Skeletal muscle tissue (tissue), 3 donors: ENCODE measurements at regions not wholly inside any gene's neighbourhood (a gene's known extent, or its start where the extent isn't known, plus 50 kb on each side); places are given as distances from the start of the nearest gene placed in this dataset.

Source experiments
- H3K27ac ChIP-seq: one replicate; pipeline ENCODE4 v1.7.0; 2013; ENCODE audit warnings: mild to moderate bottlenecking, low read depth, low read length, inconsistent platforms
- H3K27me3 ChIP-seq, 3 donors: one replicate each; pipeline ENCODE4 v1.7.0; 2013; ENCODE audit warnings: low read length in 3 of 3; ENCODE audit not compliant: control insufficient read depth in 3 of 3, insufficient read depth in 3 of 3
- H3K36me3 ChIP-seq, 3 donors: one replicate each; pipeline ENCODE4 v1.7.0; 2013; ENCODE audit warnings: low read length in 3 of 3; ENCODE audit not compliant: control insufficient read depth in 3 of 3, insufficient read depth in 3 of 3
- H3K4me1 ChIP-seq, 3 donors: one replicate each; pipeline ENCODE4 v1.7.0; 2013; ENCODE audit warnings: low read length in 3 of 3, mild to moderate bottlenecking in 3 of 3; ENCODE audit not compliant: control insufficient read depth in 3 of 3, insufficient read depth in 3 of 3
- H3K4me3 ChIP-seq, 3 donors: one replicate each; pipeline ENCODE4 v1.7.0; 2013; ENCODE audit warnings: low read length in 3 of 3
- H3K9ac ChIP-seq, 3 donors: one replicate each; pipeline ENCODE4 v1.7.0; 2013; ENCODE audit warnings: low read length in 3 of 3, mild to moderate bottlenecking in 3 of 3, moderate library complexity in 2 of 3, low read depth in 1 of 3
- H3K9me3 ChIP-seq, 3 donors: one replicate each; pipeline ENCODE4 v1.7.0; 2013; ENCODE audit warnings: low read length in 3 of 3; ENCODE audit not compliant: control insufficient read depth in 3 of 3
- donor health status: Osteomylitis.

DNA sequence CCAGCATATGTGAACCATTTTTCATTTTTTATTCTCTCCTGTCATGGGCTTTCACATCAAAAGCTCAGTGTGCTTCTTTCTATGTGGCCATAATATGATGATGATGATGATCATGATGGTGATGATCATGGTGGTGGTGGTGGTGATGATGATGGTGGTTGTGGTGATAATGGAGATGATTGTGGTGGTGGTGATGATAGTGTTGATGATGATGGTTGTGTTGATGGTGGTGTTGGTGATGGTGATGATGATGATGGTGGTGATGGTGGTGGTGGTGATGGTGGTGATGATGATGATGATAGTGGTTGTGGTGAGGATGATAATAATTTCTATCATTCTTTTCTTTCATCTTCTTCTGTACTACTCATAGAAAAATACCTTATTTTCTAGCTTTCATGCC lies 413.1 kb upstream of the VSTM2A start:
- peak overlapping the region in 1 of 3 donors; percentile 3 for H3K4me3 ChIP-seq
- no peak overlapping the region for H3K9ac ChIP-seq
- peaks cover 0 to 2% (median 0%) of the 10 kb centered on the region in 3 donors for H3K9me3 ChIP-seq
- no peaks in the 10 kb centered on the region for H3K4me1 ChIP-seq
- H3K27ac ChIP-seq, result no peak overlapping the region
- no peaks in the 10 kb centered on the region for H3K27me3 ChIP-seq
- H3K36me3 ChIP-seq, result no peaks in the 10 kb centered on the region

DNA sequence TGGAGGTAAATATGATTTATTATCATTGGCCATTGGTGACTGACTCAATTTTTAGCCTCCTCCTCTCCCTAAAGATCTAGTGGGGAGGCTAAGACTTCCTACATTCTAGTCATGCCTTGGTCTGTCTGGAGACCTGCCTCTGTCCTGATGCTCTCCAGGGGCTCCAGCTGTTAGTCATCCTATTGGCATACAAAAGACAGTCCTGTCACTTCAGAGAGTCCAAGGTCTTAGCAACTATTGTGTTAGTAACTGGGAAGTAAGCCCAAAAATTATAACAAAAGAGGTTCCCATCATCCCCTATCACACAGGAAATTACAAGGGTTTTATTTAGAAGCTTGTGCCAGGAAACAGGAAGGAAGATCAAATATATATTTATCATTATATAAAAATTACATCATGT lies 400.6 kb upstream of the VSTM2A start:
- H3K4me1 ChIP-seq, result no peaks in the 10 kb centered on the region
- H3K36me3 ChIP-seq, result no peaks in the 10 kb centered on the region
- H3K27me3 ChIP-seq, result no peaks in the 10 kb centered on the region
- peaks cover 0 to 2% (median 0%) of the 10 kb centered on the region in 3 donors for H3K9me3 ChIP-seq
- H3K27ac ChIP-seq, result no peak overlapping the region
- H3K9ac ChIP-seq, result no peak overlapping the region
- H3K4me3 ChIP-seq, result no peak overlapping the region

- Histone ChIP-seq H3K27ac (no peak overlapping the region), H3K4me3 (no peak overlapping the region), H3K9me3 (no peaks in the 10 kb centered on the region)
These were observed 396.5 kb upstream of the VSTM2A start for GRCh38 chr7:54145716-54146115.

DNA sequence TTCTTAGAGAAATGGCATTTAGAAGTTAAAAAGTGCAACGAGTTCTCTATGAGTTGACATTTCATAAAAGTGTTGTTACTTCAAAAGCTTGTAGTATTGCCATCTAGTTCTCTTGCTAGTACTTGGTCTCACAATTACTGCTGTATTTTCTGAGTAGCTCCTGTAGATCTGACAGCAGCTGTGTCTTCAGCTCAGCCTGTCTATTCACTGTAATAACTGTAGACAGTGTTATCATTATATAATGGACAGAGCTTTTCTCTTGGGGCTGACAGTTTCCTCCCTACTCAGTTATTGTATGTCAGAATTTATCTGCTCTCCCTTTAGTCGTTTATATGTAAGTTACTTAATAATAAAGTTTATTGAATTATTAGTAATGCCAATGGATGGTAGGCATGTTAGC lies 388.7 kb upstream of the VSTM2A start:
- no peaks in the 10 kb centered on the region for H3K27me3 ChIP-seq
- H3K27ac ChIP-seq, result no peak overlapping the region
- H3K9ac ChIP-seq, result no peak overlapping the region
- H3K36me3 ChIP-seq, result no peaks in the 10 kb centered on the region
- H3K4me3 ChIP-seq, result no peak overlapping the region
- H3K9me3 ChIP-seq, result no peaks in the 10 kb centered on the region
- no peaks in the 10 kb centered on the region for H3K4me1 ChIP-seq

More at GRCh38 chr7:54145716-54146115, 396.5 kb upstream of the VSTM2A start:
- Histone ChIP-seq H3K36me3 (no peaks in the 10 kb centered on the region), H3K4me1 (no peaks in the 10 kb centered on the region), H3K27me3 (no peaks in the 10 kb centered on the region), H3K9ac (no peak overlapping the region)

- H3K36me3 ChIP-seq, result no peaks in the 10 kb centered on the region
- no peaks in the 10 kb centered on the region for H3K27me3 ChIP-seq
- no peak overlapping the region for H3K4me3 ChIP-seq
- no peak overlapping the region for H3K27ac ChIP-seq
- H3K9ac ChIP-seq, result no peak overlapping the region
- H3K4me1 ChIP-seq, result no peaks in the 10 kb centered on the region
- no peaks in the 10 kb centered on the region for H3K9me3 ChIP-seq
These were observed 383.1 kb upstream of the VSTM2A start for GRCh38 chr7:54159088-54159487.

- Histone ChIP-seq H3K4me1 (no peaks in the 10 kb centered on the region), H3K4me3 (no peak overlapping the region), H3K27me3 (no peaks in the 10 kb centered on the region), H3K27ac (no peak overlapping the region), H3K36me3 (no peaks in the 10 kb centered on the region), H3K9ac (no peak overlapping the region), H3K9me3 (no peaks in the 10 kb centered on the region)
These were observed 380.6 kb upstream of the VSTM2A start for GRCh38 chr7:54161621-54162020.

GRCh38 chr7:54166419-54166818 lies 375.8 kb upstream of the VSTM2A start:
- H3K9ac ChIP-seq, result no peak overlapping the region
- no peak overlapping the region for H3K27ac ChIP-seq
- H3K4me1 ChIP-seq, result no peaks in the 10 kb centered on the region
- no peaks in the 10 kb centered on the region for H3K36me3 ChIP-seq
- H3K27me3 ChIP-seq, result no peaks in the 10 kb centered on the region
- no peaks in the 10 kb centered on the region for H3K9me3 ChIP-seq
- no peak overlapping the region for H3K4me3 ChIP-seq

DNA sequence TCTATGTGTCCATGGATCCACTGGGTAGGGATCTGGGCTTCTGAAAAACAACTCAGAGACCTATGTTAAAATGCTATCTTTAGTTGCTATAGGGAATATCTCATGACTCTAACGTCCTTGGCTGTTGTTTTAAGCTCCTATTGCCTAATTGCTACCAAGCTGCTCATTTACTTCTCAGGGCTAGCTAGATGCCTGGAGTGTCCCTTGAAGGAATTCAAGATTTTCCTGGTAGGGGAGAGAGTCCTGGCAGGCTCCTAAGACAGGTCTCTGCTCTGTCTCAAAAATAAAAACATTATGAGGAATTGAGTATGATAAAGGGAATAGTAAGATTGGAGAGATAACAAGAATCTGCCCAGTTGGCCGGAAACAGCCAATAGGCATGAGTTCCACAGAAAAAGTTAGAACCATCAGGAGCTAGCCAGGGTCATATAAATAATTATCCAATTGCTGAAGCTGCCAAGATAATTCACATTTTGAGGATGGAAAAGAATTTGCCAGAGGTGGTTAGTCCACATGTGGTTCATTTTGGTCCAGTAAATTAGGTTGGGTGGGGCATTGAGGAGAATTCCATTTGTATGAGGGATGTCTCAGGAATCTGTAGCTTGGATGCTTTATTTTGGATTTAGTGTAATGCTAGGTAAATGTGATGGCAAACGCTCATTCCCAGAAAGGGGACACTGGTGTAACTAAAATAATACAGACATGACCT lies 362.7 kb upstream of the VSTM2A start:
- Histone ChIP-seq H3K4me3 (no peak overlapping the region), H3K4me1 (no peaks in the 10 kb centered on the region), H3K27ac (no peak overlapping the region), H3K36me3 (no peaks in the 10 kb centered on the region), H3K9me3 (no peaks in the 10 kb centered on the region), H3K27me3 (no peaks in the 10 kb centered on the region), H3K9ac (no peak overlapping the region)

DNA sequence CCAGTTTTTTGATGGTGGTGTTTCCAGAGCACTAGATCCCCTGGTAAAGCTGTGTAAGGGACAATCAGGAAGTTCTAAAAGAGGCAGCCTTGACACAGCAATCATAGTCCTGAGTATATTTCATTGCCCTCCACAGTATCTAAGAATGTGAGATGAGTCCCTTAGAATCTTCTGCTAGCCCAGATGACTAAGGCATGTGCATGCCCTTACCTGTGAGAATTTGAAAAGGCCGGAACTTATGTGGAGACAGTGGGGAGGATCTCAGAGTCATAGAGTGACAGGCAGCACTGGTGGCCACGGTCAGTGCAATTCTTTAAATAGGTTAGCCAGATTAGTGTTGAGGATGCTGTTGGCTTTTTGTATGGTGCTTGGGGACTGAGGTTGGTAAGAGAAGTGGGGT lies 361.4 kb upstream of the VSTM2A start:
- H3K4me1 ChIP-seq, result no peaks in the 10 kb centered on the region
- H3K4me3 ChIP-seq, result no peak overlapping the region
- no peak overlapping the region for H3K9ac ChIP-seq
- H3K9me3 ChIP-seq, result no peaks in the 10 kb centered on the region
- no peak overlapping the region for H3K27ac ChIP-seq
- H3K27me3 ChIP-seq, result no peaks in the 10 kb centered on the region
- H3K36me3 ChIP-seq, result no peaks in the 10 kb centered on the region

GRCh38 chr7:54183055-54183454 lies 359.1 kb upstream of the VSTM2A start:
- no peaks in the 10 kb centered on the region for H3K9me3 ChIP-seq
- no peaks in the 10 kb centered on the region for H3K4me1 ChIP-seq
- no peaks in the 10 kb centered on the region for H3K27me3 ChIP-seq
- no peak overlapping the region for H3K9ac ChIP-seq
- H3K4me3 ChIP-seq, result no peak overlapping the region
- H3K36me3 ChIP-seq, result no peaks in the 10 kb centered on the region
- no peak overlapping the region for H3K27ac ChIP-seq
